Parathyroid adenoma (tissue), 2 donors: ENCODE measurements at regions not wholly inside any gene's neighbourhood (a gene's known extent, or its start where the extent isn't known, plus 50 kb on each side); places are given as distances from the start of the nearest gene placed in this dataset.
"Not testable (repeated sequence)": the region's sequence is repeated elsewhere in the genome, so short reads cannot be mapped to it uniquely, and the experiment has no call there.

Source experiments
- H2AFZ ChIP-seq: fragments of 300-600 bp; sonication (generic); one replicate; pipeline ENCODE4 v1.7.0; 2017; ENCODE audit warnings: antibody characterized with exemption, mild to moderate bottlenecking
- H3K27ac ChIP-seq: fragments of 300-600 bp; sonication (generic); one replicate; pipeline ENCODE4 v1.7.0; 2017
- H3K27me3 ChIP-seq: fragments of 300-600 bp; sonication (generic); one replicate; pipeline ENCODE4 v1.7.0; 2017; ENCODE audit warnings: low read length; ENCODE audit not compliant: control insufficient read depth, insufficient read depth
- H3K36me3 ChIP-seq: fragments of 300-600 bp; sonication (generic); one replicate; pipeline ENCODE4 v1.7.0; 2017; ENCODE audit warnings: low read length; ENCODE audit not compliant: control insufficient read depth, insufficient read depth
- H3K4me1 ChIP-seq: fragments of 300-600 bp; sonication (generic); one replicate; pipeline ENCODE4 v1.7.0; 2017; ENCODE audit warnings: control low read depth
- H3K4me2 ChIP-seq: fragments of 300-600 bp; sonication (generic); one replicate; pipeline ENCODE4 v1.7.0; 2017; ENCODE audit warnings: low read length
- H3K4me3 ChIP-seq: fragments of 300-600 bp; sonication (generic); one replicate; pipeline ENCODE4 v1.7.0; 2017; ENCODE audit warnings: low read depth, low read length
- H3K79me2 ChIP-seq: fragments of 300-600 bp; sonication (generic); one replicate; pipeline ENCODE4 v1.7.0; 2017; ENCODE audit warnings: control low read depth
- H3K9ac ChIP-seq: fragments of 300-600 bp; sonication (generic); one replicate; pipeline ENCODE4 v1.7.0; 2017; ENCODE audit warnings: mild to moderate bottlenecking
- H3K9me3 ChIP-seq: fragments of 300-600 bp; sonication (generic); one replicate; pipeline ENCODE4 v1.7.0; 2017; ENCODE audit warnings: low read length; ENCODE audit not compliant: control insufficient read depth
- TF ChIP-seq, protein P1 (sequence below): fragments of 300-600 bp; sonication (generic); IDR thresholded peaks from one replicate; pipeline ENCODE4 v1.7.0; 2017; ENCODE audit warnings: antibody characterized with exemption, mild to moderate bottlenecking
- donor health status: primary hyperparathyroidism.

DNA sequence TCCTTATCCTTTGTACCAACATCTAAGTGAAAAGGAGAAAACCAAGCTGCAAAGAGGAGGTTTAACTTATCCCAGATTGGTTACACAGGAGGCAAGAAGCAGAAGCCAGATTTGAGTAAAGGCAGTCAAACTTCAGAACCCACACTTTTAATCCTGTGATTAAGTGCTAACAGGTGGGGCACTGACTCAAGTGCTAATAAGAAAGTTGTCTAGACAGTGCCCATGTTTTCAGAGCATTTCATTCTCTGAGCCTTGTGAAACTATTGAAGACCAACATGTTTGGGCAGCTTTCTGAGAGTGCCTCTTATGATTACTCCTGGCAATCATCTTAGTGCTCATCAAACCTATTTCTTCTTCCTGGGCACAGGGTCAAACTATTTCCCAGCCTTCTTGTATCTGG is 380.8 kb downstream of the KCNRG start:
- Histone ChIP-seq H3K4me2 (no peak overlapping the region), H3K27ac (no peak overlapping the region), H3K27me3 (no peaks in the 10 kb centered on the region), H3K9ac (no peak overlapping the region), H3K4me3 (no peak overlapping the region), H3K79me2 (no peaks in the 10 kb centered on the region), H3K4me1 (no peaks in the 10 kb centered on the region), H3K36me3 (no peaks in the 10 kb centered on the region), H3K9me3 (no peaks in the 10 kb centered on the region), H2AFZ (no peak overlapping the region)
- TF ChIP-seq, protein P1, sequence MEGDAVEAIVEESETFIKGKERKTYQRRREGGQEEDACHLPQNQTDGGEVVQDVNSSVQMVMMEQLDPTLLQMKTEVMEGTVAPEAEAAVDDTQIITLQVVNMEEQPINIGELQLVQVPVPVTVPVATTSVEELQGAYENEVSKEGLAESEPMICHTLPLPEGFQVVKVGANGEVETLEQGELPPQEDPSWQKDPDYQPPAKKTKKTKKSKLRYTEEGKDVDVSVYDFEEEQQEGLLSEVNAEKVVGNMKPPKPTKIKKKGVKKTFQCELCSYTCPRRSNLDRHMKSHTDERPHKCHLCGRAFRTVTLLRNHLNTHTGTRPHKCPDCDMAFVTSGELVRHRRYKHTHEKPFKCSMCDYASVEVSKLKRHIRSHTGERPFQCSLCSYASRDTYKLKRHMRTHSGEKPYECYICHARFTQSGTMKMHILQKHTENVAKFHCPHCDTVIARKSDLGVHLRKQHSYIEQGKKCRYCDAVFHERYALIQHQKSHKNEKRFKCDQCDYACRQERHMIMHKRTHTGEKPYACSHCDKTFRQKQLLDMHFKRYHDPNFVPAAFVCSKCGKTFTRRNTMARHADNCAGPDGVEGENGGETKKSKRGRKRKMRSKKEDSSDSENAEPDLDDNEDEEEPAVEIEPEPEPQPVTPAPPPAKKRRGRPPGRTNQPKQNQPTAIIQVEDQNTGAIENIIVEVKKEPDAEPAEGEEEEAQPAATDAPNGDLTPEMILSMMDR, result no peak

DNA sequence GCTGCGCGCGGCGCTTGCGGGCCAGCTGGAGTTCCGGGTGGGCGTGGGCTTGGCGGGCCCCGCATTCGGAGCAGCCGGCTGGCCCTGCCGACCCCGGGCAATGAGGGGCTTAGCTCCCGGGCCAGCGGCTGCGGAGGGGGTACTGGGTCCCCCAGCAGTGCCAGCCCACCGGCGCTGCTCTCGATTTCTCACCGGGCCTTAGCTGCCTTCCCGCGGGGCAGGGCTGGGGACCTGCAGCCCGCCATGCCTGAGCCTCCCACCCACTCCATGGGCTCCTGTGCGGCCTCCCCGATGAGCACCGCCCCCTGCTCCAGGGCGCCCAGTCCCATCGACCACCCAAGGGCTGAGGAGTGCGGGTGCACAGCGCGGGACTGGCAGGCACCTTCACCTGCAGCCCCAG is 381.4 kb downstream of the KCNRG start:
- not testable (repeated sequence) for H3K27me3 ChIP-seq, H3K36me3 ChIP-seq, H3K27ac ChIP-seq, H3K79me2 ChIP-seq, H2AFZ ChIP-seq, H3K9ac ChIP-seq, H3K9me3 ChIP-seq, H3K4me2 ChIP-seq, H3K4me1 ChIP-seq, H3K4me3 ChIP-seq

DNA sequence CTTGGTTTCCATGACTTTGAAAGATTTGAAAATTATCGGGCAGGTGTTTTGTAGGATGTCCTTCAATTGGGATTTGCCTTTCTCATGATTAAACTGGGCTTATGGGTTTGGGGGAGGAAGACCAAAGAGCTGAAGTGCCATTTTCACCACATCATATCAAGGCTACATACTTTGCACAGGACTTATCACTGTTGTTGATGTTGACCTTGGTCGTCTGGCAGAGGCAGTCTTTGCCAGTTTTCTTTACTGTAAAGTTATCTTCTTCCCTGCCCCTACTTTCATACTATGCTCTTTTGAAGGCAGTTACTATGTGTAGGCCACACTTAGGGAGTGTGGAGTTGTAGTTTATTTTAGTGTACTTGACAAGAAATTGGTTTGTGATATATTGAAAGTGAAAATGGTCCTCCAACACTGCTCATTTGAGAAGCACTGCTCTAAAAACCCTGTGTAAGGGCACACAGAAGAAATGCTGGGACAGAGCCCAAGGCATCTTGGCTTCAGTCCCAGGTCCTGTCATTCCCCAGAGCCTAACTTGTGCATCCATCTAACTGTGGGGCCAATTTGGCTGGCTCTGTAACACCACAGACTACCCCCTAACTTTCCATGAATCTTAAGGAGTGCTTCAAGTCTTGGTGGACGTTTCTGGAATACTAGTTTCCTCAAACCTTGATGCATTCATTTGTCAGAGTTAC is 384.9 kb downstream of the KCNRG start:
- H2AFZ ChIP-seq, result no peak overlapping the region
- H3K79me2 ChIP-seq, result no peaks in the 10 kb centered on the region
- H3K27me3 ChIP-seq, result no peaks in the 10 kb centered on the region
- no peak overlapping the region for H3K9ac ChIP-seq
- H3K36me3 ChIP-seq, result no peaks in the 10 kb centered on the region
- no peak overlapping the region for H3K4me3 ChIP-seq
- TF ChIP-seq, protein P1, result no peak
- H3K9me3 ChIP-seq, result no peaks in the 10 kb centered on the region
- no peak overlapping the region for H3K4me2 ChIP-seq
- H3K27ac ChIP-seq, result no peak overlapping the region
- no peaks in the 10 kb centered on the region for H3K4me1 ChIP-seq

DNA sequence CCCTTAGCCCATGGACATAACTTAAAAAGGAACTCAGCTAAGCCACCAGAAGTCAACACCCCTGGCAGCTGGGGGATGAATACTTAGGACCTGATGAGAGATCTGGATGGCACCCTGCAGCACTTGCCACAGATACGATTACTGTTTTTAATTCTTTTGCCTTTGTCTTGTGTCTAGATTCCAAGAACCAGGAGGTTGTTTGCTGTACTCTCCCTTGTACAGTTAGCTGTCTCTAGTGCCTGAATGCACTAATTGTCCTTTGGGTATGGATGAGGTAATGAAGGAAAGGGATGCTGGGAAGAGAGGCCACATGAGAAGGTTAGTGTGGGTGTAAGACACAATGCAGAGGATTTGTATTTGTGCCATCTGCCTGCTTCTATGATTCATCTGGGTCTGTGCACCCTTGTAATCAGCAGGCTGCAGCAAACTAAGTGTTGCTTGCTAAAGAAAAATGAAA is 385.8 kb downstream of the KCNRG start:
- no peak overlapping the region for H3K27ac ChIP-seq
- no peaks in the 10 kb centered on the region for H3K36me3 ChIP-seq
- no peak overlapping the region for H3K9ac ChIP-seq
- no peak overlapping the region for H3K4me2 ChIP-seq
- H3K79me2 ChIP-seq, result no peaks in the 10 kb centered on the region
- no peaks in the 10 kb centered on the region for H3K27me3 ChIP-seq
- TF ChIP-seq, protein P1, result no peak
- no peaks in the 10 kb centered on the region for H3K4me1 ChIP-seq
- no peak overlapping the region for H2AFZ ChIP-seq
- H3K4me3 ChIP-seq, result no peak overlapping the region
- no peaks in the 10 kb centered on the region for H3K9me3 ChIP-seq

DNA sequence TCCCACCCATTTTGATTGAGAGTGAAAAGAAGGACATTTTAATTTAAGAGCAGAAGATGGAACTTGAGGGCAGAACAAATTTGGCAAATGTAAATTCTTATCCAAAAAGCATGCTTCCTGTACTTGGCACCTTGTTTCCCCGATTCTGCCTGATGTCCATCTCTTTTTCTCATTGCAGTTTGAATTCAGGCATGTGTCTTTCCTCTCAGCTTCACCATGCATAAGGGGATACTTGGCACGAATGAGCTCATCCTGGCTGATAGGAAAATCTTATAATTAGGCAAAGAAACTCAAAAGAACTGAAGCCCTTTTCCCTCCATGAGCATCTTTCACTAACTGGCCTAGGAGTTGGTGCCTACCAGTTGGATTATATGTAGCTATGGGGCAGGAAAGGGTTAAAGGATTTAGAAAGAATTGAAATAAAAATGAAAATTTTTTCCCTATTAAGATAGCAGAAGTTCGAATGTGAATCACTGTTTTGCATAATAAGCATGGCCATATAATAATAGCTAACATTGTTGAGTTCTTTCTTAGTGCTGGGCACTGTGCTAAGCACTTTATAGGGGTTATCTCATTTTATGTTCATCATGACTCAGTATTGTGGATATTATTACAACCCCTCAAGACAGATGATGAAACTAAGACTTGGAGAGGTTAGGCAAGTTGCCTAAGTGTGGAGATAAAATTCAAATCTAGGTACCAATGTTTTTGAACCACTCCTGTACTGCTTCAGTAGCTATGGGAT is 386.6 kb downstream of the KCNRG start:
- TF ChIP-seq, protein P1, result no peak
- H3K4me3 ChIP-seq, result no peak overlapping the region
- no peaks in the 10 kb centered on the region for H3K79me2 ChIP-seq
- H3K9ac ChIP-seq, result no peak overlapping the region
- H3K9me3 ChIP-seq, result no peaks in the 10 kb centered on the region
- H3K4me2 ChIP-seq, result no peak overlapping the region
- H3K36me3 ChIP-seq, result no peaks in the 10 kb centered on the region
- no peak overlapping the region for H3K27ac ChIP-seq
- no peak overlapping the region for H2AFZ ChIP-seq
- no peaks in the 10 kb centered on the region for H3K4me1 ChIP-seq
- H3K27me3 ChIP-seq, result no peaks in the 10 kb centered on the region
